ENCODE measurements at regions not wholly inside any gene's neighbourhood (a gene's known extent, or its start where the extent isn't known, plus 50 kb on each side); places are given as distances from the start of the nearest gene placed in this dataset.
"Not testable (repeated sequence)": the region's sequence is repeated elsewhere in the genome, so short reads cannot be mapped to it uniquely, and the experiment has no call there.

DNA sequence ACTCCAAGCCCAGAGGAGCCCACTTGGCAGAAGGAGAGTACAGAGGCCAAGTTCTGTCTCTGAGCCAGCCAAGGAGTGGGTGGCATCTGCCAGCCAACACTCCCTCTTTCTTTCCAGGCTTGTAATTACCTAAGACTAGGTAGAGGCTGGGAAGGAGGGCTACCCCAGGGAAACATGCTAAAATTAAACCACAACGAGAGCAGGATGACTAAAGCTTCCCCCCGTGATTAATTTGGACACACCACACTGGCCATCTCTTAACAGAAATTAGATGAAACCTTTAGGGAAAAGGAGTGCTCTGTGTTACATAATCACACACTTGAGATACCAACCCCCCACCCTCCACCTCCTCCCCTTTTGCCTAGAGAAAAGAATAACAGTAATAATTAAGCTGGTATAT lies 102.1 kb upstream of the ZC3H12A start:
- DNase-seq = no peak
- WGBS, 2 donors = 78 to 79% methylated on average over 2 of the region's 2 CpGs

DNA sequence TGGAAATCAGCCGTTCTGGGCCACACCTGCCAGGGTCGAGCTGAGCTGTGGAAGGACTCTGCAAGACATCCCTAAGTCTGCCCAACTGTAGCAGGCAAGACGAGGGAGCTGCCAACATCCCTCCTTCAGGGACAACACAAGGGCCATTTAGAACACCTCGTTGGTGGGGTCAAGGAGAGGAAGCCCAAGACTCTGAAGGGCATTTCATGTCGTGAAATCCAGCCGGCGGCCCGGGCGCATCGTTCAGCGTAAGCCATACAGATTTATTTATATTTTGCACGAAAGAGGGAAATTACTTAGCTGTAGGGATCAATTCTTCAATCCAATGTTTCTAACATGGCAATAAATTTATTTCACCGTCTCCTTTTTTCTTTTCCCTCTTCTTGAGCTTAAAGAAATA lies 101.7 kb upstream of the ZC3H12A start:
- WGBS, 2 donors = 73 to 83% methylated on average over 13 of the region's 13 CpGs
- no peaks in the 10 kb centered on the region for H3K27me3 ChIP-seq
- intact Hi-C loops (cut with DNase I) = no loop called here
- no peak overlapping the region for H3K4me3 ChIP-seq
- no peaks in the 10 kb centered on the region for H3K36me3 ChIP-seq
- peaks cover 0 to 3% (median 0%) of the 10 kb centered on the region in 4 donors for H3K9me3 ChIP-seq
- no peak for TF ChIP-seq CTCF (IDR thresholded peaks at IDR 0.05)
- TF ChIP-seq EP300 (IDR thresholded peaks at IDR 0.05) = no peak
- no peak for TF ChIP-seq POLR2AphosphoS5 (IDR thresholded peaks at IDR 0.05)
- TF ChIP-seq POLR2A (IDR thresholded peaks at IDR 0.05) = no peak
- H3K4me1 ChIP-seq = no peaks in the 10 kb centered on the region
- no peak overlapping the region for H3K27ac ChIP-seq
- peak; percentile 19 for DNase-seq

More for the DNA sequence above, 102.1 kb upstream of the ZC3H12A start:
- Histone ChIP-seq H3K4me1 (no peaks in the 10 kb centered on the region), H3K27ac (no peak overlapping the region), H3K4me3 (no peak overlapping the region), H3K27me3 (no peaks in the 10 kb centered on the region), H3K9me3 (peaks cover 0 to 3% (median 0%) of the 10 kb centered on the region in 4 donors), H3K36me3 (no peaks in the 10 kb centered on the region)
- TF ChIP-seq EP300 (IDR thresholded peaks at IDR 0.05) = no peak
- no peak for TF ChIP-seq POLR2A (IDR thresholded peaks at IDR 0.05)
- no peak for TF ChIP-seq POLR2AphosphoS5 (IDR thresholded peaks at IDR 0.05)
- TF ChIP-seq CTCF (IDR thresholded peaks at IDR 0.05) = no peak
- intact Hi-C loops (cut with DNase I) = no loop called here

DNA sequence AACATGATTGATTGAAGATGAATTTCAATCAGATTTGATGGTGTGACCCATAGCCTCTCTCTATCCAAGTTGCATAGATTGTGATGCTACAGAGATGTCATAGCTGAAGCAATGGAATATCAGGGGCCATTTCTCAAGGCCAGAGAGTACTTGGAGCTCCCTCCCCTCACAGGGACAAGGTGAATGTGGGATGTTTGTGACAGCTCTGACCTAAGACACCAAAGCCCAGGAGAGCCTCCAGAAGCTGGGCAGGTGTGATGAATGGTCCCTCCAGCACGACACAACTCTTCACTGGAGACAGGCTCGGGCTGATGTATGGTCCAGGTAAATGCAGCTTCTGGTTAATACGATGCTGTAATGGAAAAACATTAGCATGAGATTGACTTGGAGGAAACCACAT lies 101.0 kb upstream of the ZC3H12A start:
- H3K27me3 ChIP-seq = no peaks in the 10 kb centered on the region
- TF ChIP-seq POLR2A (IDR thresholded peaks at IDR 0.05) = no peak
- TF ChIP-seq EP300 (IDR thresholded peaks at IDR 0.05) = no peak
- no peak for TF ChIP-seq CTCF (IDR thresholded peaks at IDR 0.05)
- intact Hi-C loops (cut with DNase I) = no loop called here
- no peaks in the 10 kb centered on the region for H3K36me3 ChIP-seq
- no peak overlapping the region for H3K27ac ChIP-seq
- no peak overlapping the region for H3K4me3 ChIP-seq
- 83 to 86% methylated on average over 3 of the region's 3 CpGs for WGBS, 2 donors
- no peaks in the 10 kb centered on the region for H3K4me1 ChIP-seq
- peak; percentile 29 for DNase-seq
- peaks cover 0 to 3% (median 0%) of the 10 kb centered on the region in 4 donors for H3K9me3 ChIP-seq

DNA sequence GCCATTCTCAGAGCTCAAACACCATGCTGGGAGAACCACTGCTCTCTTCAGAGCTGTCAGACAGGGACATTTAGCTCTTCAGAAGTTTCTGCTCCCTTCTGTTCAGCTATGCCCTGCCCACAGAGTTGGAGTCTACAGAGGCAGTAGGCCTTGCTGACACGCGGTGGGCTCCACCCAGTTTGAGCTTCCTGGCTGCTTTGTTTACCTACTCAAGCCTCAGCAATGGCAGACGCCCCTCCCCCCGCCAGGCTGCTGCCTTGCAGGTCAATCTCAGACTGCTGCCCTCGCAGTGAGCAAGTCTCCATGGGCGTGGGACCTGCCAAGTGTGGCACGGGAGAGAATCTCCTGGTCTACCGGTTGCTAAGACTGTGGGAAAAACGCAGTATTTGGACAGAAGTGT lies 93.8 kb upstream of the ZC3H12A start:
- 24 to 52% methylated on average over 9 of the region's 9 CpGs for WGBS, 2 donors
- DNase-seq = peak; percentile 41
- H3K4me3 ChIP-seq; H3K27ac ChIP-seq; intact Hi-C loops (cut with DNase I); H3K36me3 ChIP-seq; H3K4me1 ChIP-seq; H3K9me3 ChIP-seq: not testable (repeated sequence)
- H3K27me3 ChIP-seq = peaks cover 0 to 20% (median 0%) of the 10 kb centered on the region in 3 donors

- Histone ChIP-seq H3K27ac (no peak overlapping the region), H3K9me3 (no peaks in the 10 kb centered on the region), H3K4me3 (no peak overlapping the region), H3K4me1 (no peaks in the 10 kb centered on the region), H3K27me3 (peaks cover 0 to 35% (median 11%) of the 10 kb centered on the region in 3 donors), H3K36me3 (no peaks in the 10 kb centered on the region)
- DNase-seq = no peak
- intact Hi-C loops (cut with DNase I) = no loop called here
- WGBS, 2 donors = 74 to 85% methylated on average over 5 of the region's 5 CpGs
- TF ChIP-seq POLR2A (IDR thresholded peaks at IDR 0.05) (no peak), CTCF (IDR thresholded peaks at IDR 0.05) (no peak), POLR2AphosphoS5 (IDR thresholded peaks at IDR 0.05) (no peak), EP300 (IDR thresholded peaks at IDR 0.05) (no peak)
Measured at GRCh38 chr1:37387854-37388253, 86.5 kb upstream of the ZC3H12A start.

Data from sigmoid colon (tissue), 6 donors.